GM23338 (cell line): ENCODE measurements at regions not wholly inside any gene's neighbourhood (a gene's known extent, or its start where the extent isn't known, plus 50 kb on each side); places are given as distances from the start of the nearest gene placed in this dataset.

ENCODE experiments used
- ATAC-seq: fragments of 200-7000 bp; cut with Tn5 transposase; 3 replicates; pipeline ENCODE4 v1.9.1; 2020
- DNase-seq: peaks from one replicate; pipeline ENCODE4 v3.0.0-alpha.2; 2015; ENCODE audit warnings: low spot score
- H2AFZ ChIP-seq: fragments of 200-600 bp; sonication (generic); 2 replicates; pipeline ENCODE4 v1.8.0; 2016; ENCODE audit warnings: antibody characterized with exemption, mild to moderate bottlenecking, moderate library complexity
- H3F3A ChIP-seq: fragments of 200-600 bp; sonication (generic); replicated peaks from 2 replicates; pipeline ENCODE4 v1.8.0; 2017; ENCODE audit warnings: antibody characterized with exemption, mixed run types, low read depth
- H3K27ac ChIP-seq: fragments of 200-600 bp; sonication (generic); 2 replicates; pipeline ENCODE4 v1.6.1; 2016; ENCODE audit warnings: low read depth
- H3K27me3 ChIP-seq: fragments of 200-600 bp; sonication (generic); 2 replicates; pipeline ENCODE4 v1.8.0; 2016; ENCODE audit warnings: mild to moderate bottlenecking, mixed run types, moderate library complexity; ENCODE audit not compliant: insufficient read depth
- H3K36me3 ChIP-seq: fragments of 200-600 bp; sonication (generic); 2 replicates; pipeline ENCODE4 v1.8.0; 2016; ENCODE audit warnings: mild to moderate bottlenecking; ENCODE audit not compliant: insufficient read depth
- H3K4me1 ChIP-seq: fragments of 200-600 bp; sonication (generic); 2 replicates; pipeline ENCODE4 v1.8.0; 2016; ENCODE audit warnings: mild to moderate bottlenecking, moderate library complexity; ENCODE audit not compliant: insufficient read depth
- H3K4me2 ChIP-seq: fragments of 200-600 bp; sonication (generic); 2 replicates; pipeline ENCODE4 v1.7.1; 2017; ENCODE audit warnings: mixed run types
- H3K4me3 ChIP-seq: fragments of 200-600 bp; sonication (generic); 2 replicates; pipeline ENCODE4 v1.6.1; 2016; ENCODE audit warnings: mixed run types
- H3K79me2 ChIP-seq: fragments of 200-600 bp; sonication (generic); replicated peaks from 2 replicates; pipeline ENCODE4 v1.8.0; 2017; ENCODE audit warnings: mild to moderate bottlenecking; ENCODE audit not compliant: insufficient read depth
- H3K9me2 ChIP-seq: fragments of 200-600 bp; sonication (generic); 2 replicates; pipeline ENCODE4 v1.8.0; 2017; ENCODE audit not compliant: insufficient read depth
- H4K20me1 ChIP-seq: fragments of 200-600 bp; sonication (generic); replicated peaks from 2 replicates; pipeline ENCODE4 v1.8.0; 2017; ENCODE audit warnings: mild to moderate bottlenecking; ENCODE audit not compliant: insufficient read depth
- H3K27ac Mint-ChIP-seq: 2 replicates; pipeline ENCODE4 v1.8.0; 2020; ENCODE audit warnings: inconsistent platforms, mild to moderate bottlenecking, moderate library complexity, mixed read lengths
- H3K27me3 Mint-ChIP-seq: 3 replicates; pipeline ENCODE4 v1.8.0; 2022; ENCODE audit warnings: low read depth, mild to moderate bottlenecking, moderate library complexity, mixed read lengths, inconsistent platforms; ENCODE audit not compliant: insufficient read depth, poor library complexity
- H3K36me3 Mint-ChIP-seq: 3 replicates; pipeline ENCODE4 v1.8.0; 2021; ENCODE audit warnings: low read depth, mild to moderate bottlenecking, inconsistent platforms, moderate library complexity, mixed read lengths
- H3K4me1 Mint-ChIP-seq: 3 replicates; pipeline ENCODE4 v1.8.0; 2020; ENCODE audit warnings: mild to moderate bottlenecking, inconsistent platforms, mixed read lengths
- H3K4me3 Mint-ChIP-seq: 3 replicates; pipeline ENCODE4 v1.8.0; 2021; ENCODE audit warnings: moderate library complexity, mild to moderate bottlenecking, inconsistent platforms, mixed read lengths
- H3K9me3 Mint-ChIP-seq: 3 replicates; pipeline ENCODE4 v1.8.0; 2020; ENCODE audit warnings: moderate library complexity, mild to moderate bottlenecking, inconsistent platforms, mixed read lengths
- CREB1 ChIP-seq: fragments of 250-450 bp; sonication (Bioruptor Pico); IDR thresholded peaks from 2 replicates; pipeline ENCODE4 v1.5.0; 2020; ENCODE audit warnings: low read depth, mild to moderate bottlenecking, moderate library complexity
- CTCF ChIP-seq, 2 experiments: fragments of 200-600 bp in 1 of 2; sonication (generic) in 1 of 2; conservative IDR thresholded peaks; 2 replicates each; pipeline versions ENCODE4 v1.5.1 to v1.6.1; 2016 to 2017; ENCODE audit warnings: antibody characterized with exemption in 2 of 2, low read depth in 2 of 2, mild to moderate bottlenecking in 2 of 2, moderate library complexity in 1 of 2
- ETS1 ChIP-seq: IDR thresholded peaks from 2 replicates; pipeline ENCODE4 v1.6.1; 2016; ENCODE audit warnings: antibody characterized with exemption
- EZH2phosphoT487 ChIP-seq: fragments of 200-600 bp; sonication (generic); IDR thresholded peaks from one replicate; pipeline ENCODE4 v1.8.1; 2018; ENCODE audit warnings: antibody characterized with exemption; ENCODE audit not compliant: unreplicated experiment
- JUNB ChIP-seq: IDR thresholded peaks from one replicate; pipeline ENCODE4 v1.6.1; 2016; ENCODE audit warnings: antibody characterized with exemption; ENCODE audit not compliant: unreplicated experiment
- NANOG ChIP-seq: IDR thresholded peaks from 2 replicates; pipeline ENCODE4 v1.6.1; 2016; ENCODE audit warnings: antibody characterized with exemption, borderline replicate concordance
- POLR2AphosphoS5 ChIP-seq: IDR thresholded peaks from 2 replicates; pipeline ENCODE4 v1.6.1; 2016; ENCODE audit warnings: antibody characterized with exemption, low read depth
- STAT1 ChIP-seq: IDR thresholded peaks from one replicate; pipeline ENCODE4 v1.6.1; 2016; ENCODE audit warnings: antibody characterized with exemption; ENCODE audit not compliant: unreplicated experiment
- ZNF114 ChIP-seq: fragments of 250-450 bp; sonication (Bioruptor Pico); IDR thresholded peaks from 2 replicates; pipeline ENCODE4 v1.5.0; 2020; ENCODE audit warnings: mild to moderate bottlenecking, moderate library complexity
- ZNF331 ChIP-seq: fragments of 250-450 bp; sonication (Bioruptor Pico); IDR thresholded peaks from 2 replicates; pipeline ENCODE4 v1.5.0; 2020; ENCODE audit warnings: low read depth, mild to moderate bottlenecking, moderate library complexity
- ZNF462 ChIP-seq: fragments of 250-450 bp; sonication (Bioruptor Pico); IDR thresholded peaks from 2 replicates; pipeline ENCODE4 v1.5.0; 2020; ENCODE audit warnings: mild to moderate bottlenecking, moderate library complexity
- TF ChIP-seq, protein P1 (sequence below): IDR thresholded peaks from one replicate; pipeline ENCODE4 v1.6.1; 2018; ENCODE audit warnings: antibody characterized with exemption; ENCODE audit not compliant: unreplicated experiment

- H3K27ac ChIP-seq: no peak overlapping the region
- H3K4me2 ChIP-seq: no peak overlapping the region
- no peaks in the 10 kb centered on the region for H3K36me3 ChIP-seq
- no peak for DNase-seq
- Mint-ChIP-seq H3K9me3 (peaks cover 10% of the 10 kb centered on the region; the same call in 2 of the 3 replicates), H3K36me3 (no peaks in the 10 kb centered on the region), H3K27ac (no peak overlapping the region), H3K27me3 (peaks cover 1% of the 10 kb centered on the region), H3K4me1 (no peaks in the 10 kb centered on the region), H3K4me3 (no peak overlapping the region)
- H2AFZ ChIP-seq: no peak overlapping the region
- no peaks in the 10 kb centered on the region for H3F3A ChIP-seq
- H3K27me3 ChIP-seq: no peaks in the 10 kb centered on the region
- H3K9me2 ChIP-seq: no peaks in the 10 kb centered on the region
- H4K20me1 ChIP-seq: no peaks in the 10 kb centered on the region
- TF ChIP-seq JUNB (no peak), POLR2AphosphoS5 (no peak), CTCF (conservative IDR thresholded peaks at IDR 0.05; ENCODE audit: low read depth in 2 of 2) (no peak), CREB1 (no peak), ZNF331 (CRISPR knock-in tag) (no peak), ZNF462 (no peak), STAT1 (no peak), ETS1 (no peak), NANOG (no peak), EZH2phosphoT487 (no peak), ZNF114 (CRISPR knock-in tag) (no peak)
- TF ChIP-seq, protein P1, sequence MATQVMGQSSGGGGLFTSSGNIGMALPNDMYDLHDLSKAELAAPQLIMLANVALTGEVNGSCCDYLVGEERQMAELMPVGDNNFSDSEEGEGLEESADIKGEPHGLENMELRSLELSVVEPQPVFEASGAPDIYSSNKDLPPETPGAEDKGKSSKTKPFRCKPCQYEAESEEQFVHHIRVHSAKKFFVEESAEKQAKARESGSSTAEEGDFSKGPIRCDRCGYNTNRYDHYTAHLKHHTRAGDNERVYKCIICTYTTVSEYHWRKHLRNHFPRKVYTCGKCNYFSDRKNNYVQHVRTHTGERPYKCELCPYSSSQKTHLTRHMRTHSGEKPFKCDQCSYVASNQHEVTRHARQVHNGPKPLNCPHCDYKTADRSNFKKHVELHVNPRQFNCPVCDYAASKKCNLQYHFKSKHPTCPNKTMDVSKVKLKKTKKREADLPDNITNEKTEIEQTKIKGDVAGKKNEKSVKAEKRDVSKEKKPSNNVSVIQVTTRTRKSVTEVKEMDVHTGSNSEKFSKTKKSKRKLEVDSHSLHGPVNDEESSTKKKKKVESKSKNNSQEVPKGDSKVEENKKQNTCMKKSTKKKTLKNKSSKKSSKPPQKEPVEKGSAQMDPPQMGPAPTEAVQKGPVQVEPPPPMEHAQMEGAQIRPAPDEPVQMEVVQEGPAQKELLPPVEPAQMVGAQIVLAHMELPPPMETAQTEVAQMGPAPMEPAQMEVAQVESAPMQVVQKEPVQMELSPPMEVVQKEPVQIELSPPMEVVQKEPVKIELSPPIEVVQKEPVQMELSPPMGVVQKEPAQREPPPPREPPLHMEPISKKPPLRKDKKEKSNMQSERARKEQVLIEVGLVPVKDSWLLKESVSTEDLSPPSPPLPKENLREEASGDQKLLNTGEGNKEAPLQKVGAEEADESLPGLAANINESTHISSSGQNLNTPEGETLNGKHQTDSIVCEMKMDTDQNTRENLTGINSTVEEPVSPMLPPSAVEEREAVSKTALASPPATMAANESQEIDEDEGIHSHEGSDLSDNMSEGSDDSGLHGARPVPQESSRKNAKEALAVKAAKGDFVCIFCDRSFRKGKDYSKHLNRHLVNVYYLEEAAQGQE: no peak
- H3K79me2 ChIP-seq: no peaks in the 10 kb centered on the region
- no peak for ATAC-seq
- H3K4me3 ChIP-seq: no peak overlapping the region
- H3K4me1 ChIP-seq: no peaks in the 10 kb centered on the region
Measured at GRCh38 chr6:63503199-63503598, 69.1 kb upstream of the LOC128125822 start.
